ENCODE measurements at regions not wholly inside any gene's neighbourhood (a gene's known extent, or its start where the extent isn't known, plus 50 kb on each side); places are given as distances from the start of the nearest gene placed in this dataset.

DNA sequence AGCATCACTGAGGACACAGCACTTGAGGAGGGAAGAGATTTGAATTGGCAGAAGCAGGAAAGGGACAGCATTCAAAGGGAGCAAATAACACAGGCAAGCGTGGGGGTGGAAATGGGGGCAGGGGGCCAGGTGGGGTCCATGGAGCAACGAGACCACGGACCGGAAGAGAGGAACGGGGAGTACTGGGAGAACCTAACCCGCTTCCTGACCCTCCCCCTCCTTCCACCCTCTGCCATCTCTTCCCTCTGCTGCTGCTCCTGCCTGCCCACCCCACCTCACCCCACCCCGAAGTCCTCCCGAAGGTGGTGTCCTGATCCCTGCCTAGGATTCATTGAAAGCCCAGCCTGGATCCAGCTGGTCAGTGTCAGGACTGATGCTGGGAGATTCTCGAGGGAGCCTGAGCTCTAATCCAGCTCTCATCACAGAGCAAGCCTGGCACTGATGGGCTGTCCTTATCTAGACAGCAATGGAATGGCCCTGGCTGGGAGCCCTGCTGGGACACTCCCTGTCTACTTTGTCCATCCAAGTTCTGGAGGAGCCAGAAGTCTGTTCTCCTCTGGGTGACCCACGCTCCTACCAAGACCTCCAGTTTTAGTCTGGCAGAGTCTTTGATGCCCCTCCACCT lies 105.0 kb downstream of the TRIM29 start:
- no peak for DNase-seq

DNA sequence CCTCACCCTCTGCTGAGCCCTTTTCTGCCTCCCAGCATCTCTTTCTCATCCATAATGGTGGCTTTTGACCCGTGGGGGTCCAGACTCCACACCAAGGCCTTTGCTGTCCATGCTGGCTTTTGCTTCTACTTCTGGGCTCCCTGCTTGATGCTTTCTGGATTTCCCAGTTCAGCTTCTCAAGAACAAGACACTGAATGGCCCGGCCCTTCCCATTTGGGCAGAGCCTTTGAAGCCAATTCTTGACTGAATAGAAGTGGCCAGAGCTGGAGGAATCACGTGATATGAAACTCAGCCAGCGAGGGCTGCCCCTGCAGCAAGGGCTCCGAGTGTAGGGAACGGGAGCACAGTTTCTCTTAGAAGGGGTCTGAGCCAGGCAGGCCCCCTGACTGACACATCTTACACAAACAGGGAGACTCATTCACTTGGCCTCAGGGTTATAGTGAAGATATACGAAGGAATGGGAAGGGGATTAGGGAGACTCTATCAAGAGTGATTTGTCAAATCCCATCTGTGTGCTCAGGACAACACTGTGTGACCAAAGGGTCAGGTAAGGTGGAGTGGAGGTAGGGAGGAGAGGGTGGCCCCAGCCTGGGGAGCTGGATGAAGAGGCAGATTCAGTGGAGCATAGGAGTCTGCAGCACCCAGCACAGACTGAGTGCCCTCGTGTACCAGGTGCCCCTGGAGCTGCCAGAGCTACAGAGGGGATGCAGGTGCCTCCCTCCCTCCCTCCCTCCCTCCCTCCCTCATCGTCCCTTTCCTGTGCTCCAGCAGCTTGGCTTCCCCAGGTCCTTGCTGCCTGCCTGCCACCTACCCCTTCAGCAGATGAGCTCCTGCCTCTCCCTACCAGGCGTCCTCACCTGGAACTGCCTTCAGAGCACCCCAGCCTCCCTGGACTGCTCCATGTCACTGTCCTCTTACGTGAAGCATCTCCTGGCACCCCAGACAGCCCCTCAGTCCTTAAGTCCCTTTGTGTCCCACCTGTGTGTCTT lies 106.0 kb downstream of the TRIM29 start:
- no peak for DNase-seq

DNA sequence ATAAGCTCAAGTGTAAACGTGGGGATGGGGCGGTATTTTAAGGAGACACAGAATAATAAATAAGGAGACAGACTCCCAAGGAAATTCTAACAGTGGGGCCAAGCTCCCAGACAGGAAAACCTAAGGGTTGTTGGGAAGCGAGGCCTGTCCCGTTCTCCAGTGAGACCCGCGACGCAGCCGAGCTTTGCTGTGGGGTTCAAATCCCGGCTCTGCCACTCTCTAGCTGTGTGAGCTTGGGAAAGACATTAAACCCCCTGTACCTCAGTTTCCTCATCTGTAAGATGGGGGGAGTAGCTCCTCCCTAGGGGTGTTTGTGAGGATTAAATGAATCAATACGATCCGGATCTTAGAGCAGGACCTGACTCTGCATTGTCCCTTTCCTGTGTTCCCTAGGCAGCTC lies 106.8 kb downstream of the TRIM29 start:
- DNase-seq, result no peak

DNA sequence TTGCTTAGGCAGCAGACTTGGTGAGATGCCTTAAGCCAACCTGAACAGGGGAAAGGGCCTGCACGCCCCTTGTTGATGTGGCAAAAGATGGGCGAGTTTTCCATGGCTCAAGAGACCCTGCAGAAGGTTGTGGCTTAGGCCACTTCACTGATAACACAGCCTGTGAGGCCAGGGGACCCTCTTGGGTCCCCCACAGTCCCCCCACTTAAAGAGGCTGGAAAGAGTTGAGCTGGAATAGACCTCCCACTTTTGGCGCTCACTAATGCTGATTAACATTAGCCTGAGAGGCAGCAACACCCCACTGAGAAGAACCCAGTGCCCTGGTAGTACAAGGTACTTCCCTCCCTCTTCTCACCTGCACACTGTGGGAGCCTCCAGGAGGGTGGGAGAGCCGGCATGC lies 107.5 kb downstream of the TRIM29 start:
- no peak for DNase-seq

DNA sequence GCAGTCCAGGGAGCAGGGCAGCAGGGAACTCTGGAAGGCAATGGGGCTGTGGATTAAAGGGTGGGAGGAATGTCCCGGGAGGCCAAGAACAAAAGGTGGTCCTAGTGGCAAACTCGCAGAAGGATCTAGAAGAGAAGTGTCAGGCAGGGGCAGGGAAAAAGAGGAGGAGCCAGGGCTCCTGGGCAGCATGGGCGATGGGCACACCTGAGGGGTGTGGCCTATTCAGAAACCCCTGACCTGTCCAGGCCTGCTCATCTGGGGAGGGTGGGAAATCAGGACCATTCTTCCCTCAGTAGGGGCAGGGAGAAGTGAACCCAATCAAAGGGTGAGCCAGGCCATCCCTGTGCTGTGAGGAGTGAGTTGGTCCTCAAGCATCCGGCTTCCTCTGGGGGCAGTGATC lies 108.6 kb downstream of the TRIM29 start:
- no peak for DNase-seq

DNA sequence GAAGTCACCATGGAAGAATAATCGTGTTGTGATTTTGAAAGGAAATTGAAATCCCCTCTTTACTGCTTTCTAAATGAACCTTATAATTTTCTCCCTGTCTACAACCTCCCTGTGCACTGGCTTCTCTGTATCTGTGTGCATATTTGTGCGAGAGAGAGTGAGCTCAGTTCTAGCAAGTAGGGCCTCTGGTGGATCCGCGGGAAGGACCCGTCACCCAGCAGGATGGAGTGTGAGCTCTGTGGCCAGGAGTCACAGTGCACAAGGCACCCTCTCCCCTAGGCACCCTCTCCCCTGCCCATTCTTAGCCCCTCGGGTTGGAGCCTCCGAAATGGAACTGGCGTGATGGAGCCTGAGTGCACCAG lies 109.0 kb downstream of the TRIM29 start:
- DNase-seq, result no peak

DNA sequence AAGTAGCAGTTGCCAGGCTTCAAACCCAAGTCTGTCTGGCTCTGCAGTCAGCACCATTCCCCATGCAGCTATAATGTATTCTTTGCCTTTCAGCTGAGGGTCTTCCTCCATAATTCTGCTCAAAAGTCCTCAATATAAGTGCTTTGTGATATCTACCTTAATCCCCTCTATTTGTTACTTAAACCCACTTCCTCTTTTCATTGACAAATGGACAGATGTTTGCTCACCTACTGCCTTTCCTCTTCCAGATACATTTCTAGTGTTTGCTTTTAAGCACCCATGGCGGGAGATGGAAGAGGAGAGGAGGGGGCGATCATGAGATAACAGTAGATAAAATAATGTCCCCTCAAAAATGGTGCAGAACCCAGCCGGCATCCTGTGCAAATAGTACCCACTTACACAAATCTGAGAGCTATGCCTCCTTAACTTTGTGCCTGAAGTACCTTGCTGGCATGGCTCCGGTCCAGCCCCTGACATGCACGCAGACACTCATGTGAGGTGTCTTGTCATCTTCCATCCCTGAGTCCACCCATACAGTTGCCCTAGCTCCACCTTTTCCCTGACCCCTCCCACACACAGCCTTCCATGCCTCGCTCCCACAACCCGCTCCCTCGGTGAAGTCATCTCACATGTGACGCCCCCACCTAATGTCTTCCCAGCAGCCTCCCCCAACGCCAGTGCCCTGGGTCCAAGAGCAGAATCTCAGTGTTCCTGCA lies 109.6 kb downstream of the TRIM29 start:
- DNase-seq, result no peak

DNA sequence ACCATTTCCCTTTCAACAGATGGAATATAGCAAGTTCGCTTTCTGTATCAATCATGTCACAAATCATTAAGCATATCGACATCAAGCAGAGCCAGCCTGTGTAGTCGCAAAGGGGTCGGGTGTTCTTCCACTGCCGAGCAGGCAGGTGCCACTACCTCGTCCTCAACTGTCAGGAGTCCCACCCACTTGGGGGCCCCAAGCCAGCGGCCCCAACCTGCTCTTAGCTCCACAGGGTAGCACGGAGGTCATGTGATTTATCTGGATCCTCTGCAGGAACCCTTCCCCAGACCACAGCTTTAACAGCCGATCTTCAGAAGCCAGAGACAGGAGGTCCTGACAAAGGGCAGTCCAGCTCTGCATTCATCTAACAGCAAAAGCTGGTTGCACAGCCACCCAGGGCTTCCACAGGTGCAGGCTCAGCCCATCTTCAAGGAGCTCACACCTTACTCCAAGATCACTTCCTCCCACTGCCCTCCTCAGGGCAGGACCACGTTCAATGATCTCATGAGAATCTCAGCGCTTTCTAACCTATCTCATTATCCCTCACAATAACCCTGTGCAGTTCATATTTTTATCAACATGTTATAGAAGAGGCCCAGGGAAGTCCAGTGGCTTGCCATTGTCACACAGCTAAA lies 110.2 kb downstream of the TRIM29 start:
- DNase-seq, result no peak

DNA sequence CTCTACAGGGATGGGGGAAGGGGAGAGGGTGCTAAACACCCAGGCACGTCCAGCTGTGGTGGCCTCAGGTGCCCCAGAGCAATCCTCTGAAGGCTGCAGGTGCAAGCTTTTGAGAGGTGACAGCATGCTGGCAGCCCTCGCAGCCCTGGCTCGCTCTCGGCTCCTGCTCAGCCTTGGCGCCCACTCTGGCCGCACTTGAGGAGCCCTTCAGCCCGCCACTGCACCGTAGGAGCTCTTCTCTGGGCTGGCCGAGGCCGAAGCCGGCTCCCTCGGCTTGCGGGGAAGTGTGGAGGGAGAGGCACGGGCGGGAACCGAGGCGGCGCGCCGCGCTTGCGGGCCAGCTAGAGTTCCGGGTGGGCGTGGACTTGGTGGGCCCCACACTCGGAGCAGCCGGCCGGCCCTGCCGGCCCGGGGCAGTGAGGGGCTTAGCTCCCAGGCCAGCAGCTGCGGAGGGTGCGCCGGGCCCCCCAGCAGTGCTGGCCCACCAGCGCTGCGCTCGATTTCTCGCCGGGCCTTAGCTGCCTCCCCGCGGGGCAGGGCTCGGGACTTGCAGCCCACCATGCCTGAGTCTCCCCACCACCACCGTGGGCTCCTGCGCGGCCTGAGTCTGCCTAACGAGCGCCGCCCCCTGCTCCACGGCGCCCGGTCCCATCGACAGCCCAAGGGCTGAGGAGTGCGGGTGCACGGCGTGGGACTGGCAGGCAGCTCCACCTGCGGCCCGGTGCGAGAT lies 112.1 kb downstream of the TRIM29 start:
- DNase-seq, result no peak

DNA sequence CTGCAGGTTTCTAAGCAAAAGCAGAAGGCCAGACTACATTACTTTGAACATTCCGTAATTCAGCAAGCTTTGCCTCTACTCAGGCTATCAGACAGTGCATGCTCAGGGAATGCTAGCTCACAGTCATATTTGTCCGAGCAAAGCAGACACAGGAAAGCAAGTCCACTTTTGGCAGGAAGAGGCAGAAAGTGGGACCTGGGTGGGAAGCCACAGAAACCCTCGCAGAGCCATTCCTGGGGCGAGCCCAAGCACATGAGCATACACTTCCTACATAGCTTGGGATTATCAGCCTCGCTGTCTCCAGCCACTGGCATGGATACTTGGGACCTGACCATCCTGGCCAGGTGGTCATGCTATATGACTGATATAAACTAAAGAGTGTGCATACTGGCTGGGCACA lies 113.3 kb downstream of the TRIM29 start:
- DNase-seq, result no peak

DNA sequence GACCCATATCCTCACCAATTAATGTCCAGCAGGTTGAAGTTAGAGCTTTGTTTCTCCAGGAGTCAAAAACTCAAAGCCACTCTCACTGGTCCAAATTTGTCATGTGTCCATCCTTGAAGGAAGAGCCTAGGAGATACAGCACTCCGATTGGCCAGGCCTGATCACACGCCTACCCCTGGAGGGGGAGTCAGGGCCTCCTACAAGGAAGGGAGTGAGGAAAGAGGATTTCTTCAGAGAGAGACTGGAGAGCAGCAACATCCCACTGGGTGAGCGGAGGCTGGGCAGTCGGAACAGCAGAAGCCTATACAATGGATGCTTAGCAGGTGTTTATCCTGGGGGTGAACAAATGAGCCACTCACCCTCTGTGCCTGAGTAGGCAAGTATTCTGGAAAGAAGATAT lies 113.9 kb downstream of the TRIM29 start:
- no peak for DNase-seq

DNA sequence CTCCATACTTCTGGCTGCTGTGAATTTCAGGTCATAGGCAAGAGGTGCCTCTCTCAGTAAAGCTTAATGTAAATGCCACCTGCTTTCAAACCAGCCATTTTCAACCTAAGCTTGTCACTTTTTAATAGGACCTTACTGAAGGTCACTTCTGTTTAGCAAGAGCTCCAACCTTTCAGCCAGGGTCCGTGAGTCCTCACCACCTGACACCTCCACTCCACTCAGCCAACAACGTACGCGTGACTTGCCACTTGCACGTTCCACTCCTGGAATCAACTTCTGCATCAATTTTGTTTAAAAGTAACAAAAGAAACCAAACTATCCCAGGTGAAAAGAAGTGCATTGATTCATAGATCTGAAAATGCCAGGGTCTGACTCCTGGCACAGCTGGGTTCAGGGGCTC lies 114.4 kb downstream of the TRIM29 start:
- DNase-seq, result no peak

DNA sequence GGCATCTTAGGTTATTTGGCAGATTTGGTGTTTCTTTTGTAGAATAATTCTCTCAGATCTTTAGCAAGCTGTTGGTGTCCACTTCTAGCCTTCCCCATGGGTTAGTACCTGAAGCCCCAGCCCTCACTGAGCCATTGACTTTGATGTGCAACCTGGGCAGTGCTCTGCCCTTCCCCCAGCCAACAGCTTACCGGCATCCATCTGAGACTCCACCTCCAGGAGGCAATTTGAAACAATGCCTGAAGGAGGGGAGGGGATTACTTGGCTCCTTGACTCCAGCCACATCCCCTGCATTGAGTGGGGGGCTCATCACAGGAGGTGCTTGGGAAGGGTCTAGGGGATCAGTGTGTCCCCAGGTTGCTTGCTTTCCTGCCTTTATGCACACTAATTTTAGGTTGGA lies 114.8 kb downstream of the TRIM29 start:
- no peak for DNase-seq

DNA sequence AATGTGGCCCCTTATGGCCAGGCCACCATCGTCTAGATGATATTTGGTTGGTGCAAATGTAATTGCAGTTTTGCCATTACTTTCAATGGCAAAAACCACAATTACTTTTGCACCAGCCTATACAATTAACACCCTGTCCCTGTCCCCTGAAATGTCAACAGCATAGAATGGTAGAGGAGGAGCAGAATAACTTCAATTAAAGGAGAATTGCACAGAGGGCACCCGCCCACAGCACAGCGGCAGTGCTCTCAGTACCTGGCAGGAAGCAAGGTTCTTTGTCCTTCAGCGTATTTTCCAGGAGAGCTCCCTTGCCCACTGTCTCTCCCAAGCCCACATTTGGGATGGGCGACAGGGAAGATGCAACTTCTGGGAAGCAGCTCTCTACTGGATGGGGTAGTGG lies 115.3 kb downstream of the TRIM29 start:
- no peak for DNase-seq

DNA sequence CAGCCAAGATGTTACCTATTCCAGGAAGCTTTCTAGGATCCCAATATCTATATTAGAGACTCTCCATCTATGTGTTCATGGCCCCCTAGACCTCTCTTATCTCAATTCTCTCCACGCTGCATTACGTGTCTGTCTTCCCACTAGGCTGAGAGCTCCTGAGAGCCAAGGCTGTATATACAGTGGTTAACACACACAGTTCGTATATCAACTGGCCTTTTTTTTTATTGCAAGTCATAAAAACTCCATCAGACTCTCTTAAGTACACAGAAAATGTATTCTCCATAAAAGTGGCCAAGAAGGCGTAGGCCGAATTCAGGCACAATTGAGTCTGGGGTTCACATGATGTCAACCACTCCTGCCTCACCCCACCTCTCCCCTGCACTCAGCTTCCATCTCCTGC lies 115.9 kb downstream of the TRIM29 start:
- DNase-seq, result no peak

DNA sequence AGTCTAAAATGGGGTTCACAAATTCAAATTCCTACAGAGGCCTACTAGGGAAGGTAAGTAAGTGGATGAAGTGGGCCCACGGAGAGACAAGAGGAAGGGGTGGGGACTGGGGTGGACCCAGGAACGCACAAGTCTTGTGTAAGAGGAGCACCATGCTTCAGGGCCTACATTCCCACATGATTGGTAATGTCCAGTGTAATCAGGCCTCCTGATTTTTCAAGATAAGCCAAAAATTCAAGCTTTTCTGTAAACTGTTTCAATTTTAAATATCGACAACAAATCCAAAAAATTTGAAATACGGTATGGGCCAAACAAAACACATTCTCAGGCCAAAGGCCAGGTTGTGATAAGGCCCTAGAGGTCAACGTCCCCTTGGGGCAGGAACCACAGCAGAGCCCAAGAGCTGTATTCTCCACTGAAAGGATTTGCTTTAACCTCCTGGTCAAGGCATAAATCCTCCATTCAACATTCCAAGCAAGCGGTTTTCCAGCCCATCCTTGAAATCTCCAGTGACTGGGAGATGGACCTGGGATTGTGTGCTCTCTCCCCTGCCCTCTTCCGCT lies 116.4 kb downstream of the TRIM29 start:
- no peak for DNase-seq

DNA sequence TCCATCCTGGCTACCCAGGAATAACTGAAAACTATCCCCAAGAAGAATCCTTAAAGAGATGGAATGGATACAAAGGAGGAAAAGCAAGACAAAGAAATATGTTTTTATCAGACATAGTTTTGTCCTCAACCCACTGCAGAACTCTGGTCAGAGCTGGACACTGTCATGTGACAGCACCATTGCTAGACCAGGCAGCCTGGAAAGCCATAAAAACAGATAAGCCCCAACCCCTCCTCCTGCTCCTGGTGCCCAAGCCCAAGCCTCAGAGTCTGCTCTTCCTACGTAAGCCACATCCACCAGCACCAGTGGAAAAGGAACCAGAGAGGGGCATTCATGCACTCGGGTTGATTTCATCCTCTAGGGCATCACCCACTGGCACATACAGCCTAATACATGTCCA lies 116.9 kb downstream of the TRIM29 start:
- no peak for DNase-seq

DNA sequence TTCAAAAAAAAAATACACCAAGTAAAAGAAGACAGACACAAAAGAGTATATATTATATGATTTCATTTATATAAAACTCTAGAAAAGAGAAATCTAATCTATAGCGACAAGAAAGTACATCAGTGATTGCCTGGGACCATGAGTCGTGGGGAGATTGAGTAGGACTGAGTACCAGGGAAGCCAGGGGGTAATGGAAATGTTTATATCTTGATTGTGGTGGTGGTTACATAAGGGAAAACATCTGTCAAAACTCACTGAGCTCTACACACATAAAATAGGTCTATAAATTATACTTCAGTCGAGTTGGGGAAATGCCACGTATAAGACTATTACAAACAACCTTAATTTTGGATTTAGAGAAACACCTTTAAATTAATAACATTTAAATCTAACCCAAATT lies 117.4 kb downstream of the TRIM29 start:
- DNase-seq, result no peak

DNA sequence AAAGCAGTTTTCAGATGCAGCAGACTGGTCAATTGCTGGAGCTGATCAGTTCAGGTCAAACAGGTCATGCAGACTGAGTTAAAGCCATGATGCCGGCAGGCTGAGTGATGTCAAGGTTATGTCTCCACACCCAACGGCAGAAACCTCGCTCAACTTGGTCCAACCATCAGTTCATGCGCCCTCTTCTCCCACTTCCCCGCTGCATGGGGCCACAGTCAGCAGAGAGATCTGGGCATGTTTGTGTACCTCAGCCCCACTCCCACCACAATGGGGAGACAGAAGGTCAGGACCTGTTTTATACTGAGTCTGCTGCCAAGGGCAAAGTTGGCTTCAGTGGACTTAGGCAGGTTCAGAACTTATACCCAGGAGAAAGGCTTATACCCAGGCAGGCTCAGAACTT lies 118.7 kb downstream of the TRIM29 start:
- DNase-seq, result no peak

DNA sequence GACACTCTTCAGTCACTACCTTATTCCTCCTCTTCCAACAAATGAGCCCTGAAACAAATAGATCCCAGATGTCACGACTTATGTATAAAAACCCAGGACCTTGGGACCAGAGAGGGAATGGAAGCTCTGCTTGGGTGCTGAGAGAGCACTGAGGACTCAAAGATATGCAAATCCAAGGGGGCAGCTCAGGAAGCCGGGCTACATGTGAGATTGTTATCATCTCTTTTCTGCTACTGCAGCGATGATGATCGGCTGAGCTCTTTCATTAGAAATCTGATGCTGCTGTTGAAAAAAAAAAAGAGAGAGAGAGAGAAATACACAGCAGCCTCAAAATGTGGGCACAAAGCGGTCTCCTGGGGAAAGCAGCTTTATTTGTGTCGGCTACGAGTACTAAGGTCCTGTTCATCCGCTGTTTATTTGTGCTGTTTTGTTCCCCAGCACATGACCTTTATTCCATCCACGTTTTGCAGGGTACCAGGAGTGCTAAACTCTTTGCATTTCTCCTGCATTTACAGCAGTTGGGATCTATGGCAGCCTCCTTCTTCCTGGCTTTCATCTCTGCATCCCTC lies 120.2 kb downstream of the TRIM29 start:
- DNase-seq, result no peak

DNA sequence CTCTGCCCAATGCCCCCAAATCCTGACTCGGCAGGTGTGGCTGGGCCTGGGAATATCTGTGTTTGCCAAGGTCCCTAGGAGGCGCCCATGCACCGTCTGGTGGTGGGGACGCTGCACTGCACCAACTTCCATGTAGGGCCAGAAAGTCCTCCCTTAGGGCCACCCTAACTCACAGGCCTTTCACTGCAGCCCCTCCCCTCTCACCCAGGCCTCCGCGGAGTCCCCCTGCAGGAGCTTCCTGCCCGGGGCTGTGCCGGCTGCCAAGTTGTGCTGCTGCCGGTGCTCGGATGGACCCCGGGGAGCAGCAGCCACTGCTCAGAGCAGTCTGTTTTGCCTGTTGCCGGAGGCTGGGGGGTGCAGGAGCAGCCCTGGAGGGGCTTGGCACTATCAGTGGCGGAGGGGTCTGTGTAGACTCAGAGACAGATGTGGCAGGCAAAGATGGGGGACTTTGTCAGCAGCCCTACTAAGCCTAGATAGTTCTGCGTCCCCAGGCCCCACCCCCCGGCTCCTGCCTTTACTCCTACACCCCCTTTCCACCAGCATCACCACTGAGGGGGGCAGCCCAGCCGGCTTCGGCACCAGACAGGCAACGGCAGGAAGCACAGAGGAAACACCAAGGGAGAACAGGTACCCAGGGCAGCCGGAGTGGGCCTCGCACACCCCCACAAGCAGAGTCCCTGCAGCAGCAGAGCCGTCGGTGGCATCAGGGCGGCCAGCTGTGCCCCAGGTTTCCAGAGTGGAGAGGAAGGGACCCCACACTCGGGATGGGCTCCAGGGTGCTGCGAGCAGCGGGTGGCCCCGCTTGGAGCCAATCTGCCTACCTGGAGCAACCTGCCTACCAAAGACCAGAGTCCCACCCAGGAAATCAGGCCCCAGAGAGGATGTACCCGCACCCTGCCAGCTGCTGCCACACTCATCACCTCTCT lies 124.3 kb downstream of the TRIM29 start:
- no peak for DNase-seq
